HG02678 (cell line): ENCODE measurements at regions not wholly inside any gene's neighbourhood (a gene's known extent, or its start where the extent isn't known, plus 50 kb on each side); places are given as distances from the start of the nearest gene placed in this dataset.

Source experiments
- ATAC-seq: cut with Tn5 transposase; IDR thresholded peaks from one replicate; pipeline ENCODE4 v1.9.1; 2021; ENCODE audit warnings: mild to moderate bottlenecking, moderate library complexity; ENCODE audit not compliant: unreplicated experiment

GRCh38 chr2:43057742-43058725, 168.4 kb downstream of the ZFP36L2 start:
- ATAC-seq, result no peak

GRCh38 chr2:43057026-43057741, 169.2 kb downstream of the ZFP36L2 start:
- ATAC-seq, result no peak

GRCh38 chr2:43055985-43056384, 170.4 kb downstream of the ZFP36L2 start:
- ATAC-seq, result no peak

- ATAC-seq, result no peak
Observed at GRCh38 chr2:43055086-43055912, 171.1 kb downstream of the ZFP36L2 start.

GRCh38 chr2:43054367-43054766, 172.0 kb downstream of the ZFP36L2 start:
- ATAC-seq, result no peak

- no peak for ATAC-seq
Observed at GRCh38 chr2:43052944-43053306, 173.5 kb downstream of the ZFP36L2 start.

GRCh38 chr2:43052204-43052943, 174.0 kb downstream of the ZFP36L2 start:
- ATAC-seq, result no peak

GRCh38 chr2:43051338-43051737, 175.1 kb downstream of the ZFP36L2 start:
- ATAC-seq, result no peak

GRCh38 chr2:43050866-43051265, 175.5 kb downstream of the ZFP36L2 start:
- no peak for ATAC-seq

- no peak for ATAC-seq
Observed at GRCh38 chr2:43049836-43050801, 176.3 kb downstream of the ZFP36L2 start.

- no peak for ATAC-seq
Observed at GRCh38 chr2:43047187-43047780, 179.1 kb downstream of the ZFP36L2 start.

- no peak for ATAC-seq
Observed at GRCh38 chr2:43045866-43046265, 180.5 kb downstream of the ZFP36L2 start.

GRCh38 chr2:43044093-43044681, 182.2 kb downstream of the ZFP36L2 start:
- no peak for ATAC-seq

GRCh38 chr2:43043553-43043870, 182.9 kb downstream of the ZFP36L2 start:
- ATAC-seq, result no peak

GRCh38 chr2:43041661-43042360, 184.6 kb downstream of the ZFP36L2 start:
- no peak for ATAC-seq

- ATAC-seq, result no peak
Observed at GRCh38 chr2:43041173-43041591, 185.2 kb downstream of the ZFP36L2 start.

GRCh38 chr2:43040084-43040854, 186.1 kb downstream of the ZFP36L2 start:
- ATAC-seq, result no peak
